NCI-H1105 (cell line): ENCODE measurements at regions not wholly inside any gene's neighbourhood (a gene's known extent, or its start where the extent isn't known, plus 50 kb on each side); places are given as distances from the start of the nearest gene placed in this dataset.
"Not testable (repeated sequence)": the region's sequence is repeated elsewhere in the genome, so short reads cannot be mapped to it uniquely, and the experiment has no call there.

ENCODE experiments used
- DNase-seq: peaks from one replicate; lab custom pipeline; 2025; lab: John Stamatoyannopoulos, UW

GRCh38 chr4:16450724-16451123 lies 224.5 kb upstream of the TAPT1 start:
- no peak for DNase-seq

GRCh38 chr4:16450031-16450430 lies 223.8 kb upstream of the TAPT1 start:
- no peak for DNase-seq

GRCh38 chr4:16449406-16449805 lies 223.1 kb upstream of the TAPT1 start:
- DNase-seq = no peak

GRCh38 chr4:16448241-16448840 lies 222.1 kb upstream of the TAPT1 start:
- DNase-seq = no peak

- DNase-seq = peak; percentile 6
Observed at GRCh38 chr4:16443504-16444088, 217.3 kb upstream of the TAPT1 start.

GRCh38 chr4:16442296-16442695 lies 216.0 kb upstream of the TAPT1 start:
- no peak for DNase-seq

GRCh38 chr4:16439768-16440167 lies 213.5 kb upstream of the TAPT1 start:
- no peak for DNase-seq

GRCh38 chr4:16438986-16439385 lies 212.7 kb upstream of the TAPT1 start:
- DNase-seq = no peak

GRCh38 chr4:16437836-16438235 lies 211.6 kb upstream of the TAPT1 start:
- no peak for DNase-seq

GRCh38 chr4:16431866-16432265 lies 205.6 kb upstream of the TAPT1 start:
- DNase-seq = no peak

GRCh38 chr4:16418814-16419213 lies 192.5 kb upstream of the TAPT1 start:
- no peak for DNase-seq

GRCh38 chr4:16417198-16417597 lies 190.9 kb upstream of the TAPT1 start:
- no peak for DNase-seq

GRCh38 chr4:16416601-16417000 lies 190.3 kb upstream of the TAPT1 start:
- DNase-seq = no peak

GRCh38 chr4:16415751-16416150 lies 189.5 kb upstream of the TAPT1 start:
- DNase-seq = no peak

- no peak for DNase-seq
Observed at GRCh38 chr4:16413814-16414555, 187.7 kb upstream of the TAPT1 start.

- no peak for DNase-seq
Observed at GRCh38 chr4:16411501-16412085, 185.3 kb upstream of the TAPT1 start.

GRCh38 chr4:16393216-16393615 lies 166.9 kb upstream of the TAPT1 start:
- DNase-seq = not testable (repeated sequence)

- no peak for DNase-seq
Observed at GRCh38 chr4:16391196-16391595, 164.9 kb upstream of the TAPT1 start.

GRCh38 chr4:16387448-16387847 lies 161.2 kb upstream of the TAPT1 start:
- DNase-seq = no peak

- no peak for DNase-seq
Observed at GRCh38 chr4:16386711-16387320, 160.5 kb upstream of the TAPT1 start.

- DNase-seq = no peak
Observed at GRCh38 chr4:16384576-16384975, 158.3 kb upstream of the TAPT1 start.

GRCh38 chr4:16382571-16382970 lies 156.3 kb upstream of the TAPT1 start:
- DNase-seq = no peak

- no peak for DNase-seq
Observed at GRCh38 chr4:16377887-16378286, 151.6 kb upstream of the TAPT1 start.
